ENCODE measurements at regions not wholly inside any gene's neighbourhood (a gene's known extent, or its start where the extent isn't known, plus 50 kb on each side); places are given as distances from the start of the nearest gene placed in this dataset.

GRCh38 chr1:95426772-95427171 lies 192.8 kb downstream of the RWDD3 start:
- TF ChIP-seq CTCF (conservative IDR thresholded peaks at IDR 0.05; ENCODE audit: low read length) = no peak
- no peak for TF ChIP-seq EZH2phosphoT487 (IDR thresholded peaks at IDR 0.05; ENCODE audit: borderline replicate concordance)
